Esophagus squamous epithelium (tissue), 5 donors: ENCODE measurements at regions not wholly inside any gene's neighbourhood (a gene's known extent, or its start where the extent isn't known, plus 50 kb on each side); places are given as distances from the start of the nearest gene placed in this dataset.
A peak's percentile ranks its signal among the peaks of the same experiment; 100 is the strongest.
"Not testable (repeated sequence)": the region's sequence is repeated elsewhere in the genome, so short reads cannot be mapped to it uniquely, and the experiment has no call there.

Experiments
- DNase-seq: peaks from one replicate; lab custom pipeline; 2025; lab: John Stamatoyannopoulos, UW
- H3K27ac ChIP-seq, 4 donors: fragments of 200-600 bp; sonication (generic); one replicate each; pipeline ENCODE4 v1.5.1; 2016 to 2019; ENCODE audit warnings: mild to moderate bottlenecking in 1 of 4
- H3K27me3 ChIP-seq, 4 donors: fragments of 200-600 bp; sonication (generic); 1 replicate in 3 of 4; 2 replicates in 1 of 4; pipeline versions ENCODE4 v1.5.1 to v1.6.0; 2017 to 2021; ENCODE audit warnings: antibody characterized with exemption in 1 of 4
- H3K36me3 ChIP-seq, 3 donors: fragments of 200-600 bp; sonication (generic); one replicate each; pipeline ENCODE4 v1.5.1; 2016 to 2019
- H3K4me1 ChIP-seq, 3 donors: fragments of 200-600 bp; sonication (generic); one replicate each; pipeline ENCODE4 v1.5.1; 2017 to 2019
- H3K4me3 ChIP-seq, 4 donors: fragments of 200-600 bp; sonication (generic); 1 replicate in 3 of 4; 2 replicates in 1 of 4; pipeline ENCODE4 v1.5.1; 2016 to 2019; ENCODE audit warnings: mild to moderate bottlenecking in 2 of 4, moderate library complexity in 1 of 4
- H3K9me3 ChIP-seq, 3 donors: fragments of 200-600 bp; sonication (generic); one replicate each; pipeline ENCODE4 v1.5.1; 2016 to 2019
- POLR2A ChIP-seq, 4 donors: fragments of 450-650 bp; IDR thresholded peaks; one replicate each; pipeline ENCODE4 v1.6.1; 2017; ENCODE audit warnings: antibody characterized with exemption in 4 of 4, mild to moderate bottlenecking in 4 of 4, moderate library complexity in 3 of 4
- WGBS, 2 donors: methylation state at CpG; one replicate each; pipeline ENCODE4 v1.1.5; 2018; 5-methylcytosine and 5-hydroxymethylcytosine counted together
- intact Hi-C: fragments of 100-400 bp; cut with DNase I; formaldehyde crosslinking; loops from one replicate; pipeline ENCODE4 v1.15.0; 2022
- TF ChIP-seq, protein P1 (sequence below), 6 experiments: fragments of 450-650 bp in 4 of 6; fragments of 200-600 bp in 2 of 6; sonication (generic) in 2 of 6; IDR thresholded peaks; one replicate each; pipeline ENCODE4 v1.5.1; 2016 to 2019; ENCODE audit warnings: antibody characterized with exemption in 6 of 6, mild to moderate bottlenecking in 4 of 6, moderate library complexity in 4 of 6
- donor health status: DM: yes; HTN: yes; CAD: no.

DNA sequence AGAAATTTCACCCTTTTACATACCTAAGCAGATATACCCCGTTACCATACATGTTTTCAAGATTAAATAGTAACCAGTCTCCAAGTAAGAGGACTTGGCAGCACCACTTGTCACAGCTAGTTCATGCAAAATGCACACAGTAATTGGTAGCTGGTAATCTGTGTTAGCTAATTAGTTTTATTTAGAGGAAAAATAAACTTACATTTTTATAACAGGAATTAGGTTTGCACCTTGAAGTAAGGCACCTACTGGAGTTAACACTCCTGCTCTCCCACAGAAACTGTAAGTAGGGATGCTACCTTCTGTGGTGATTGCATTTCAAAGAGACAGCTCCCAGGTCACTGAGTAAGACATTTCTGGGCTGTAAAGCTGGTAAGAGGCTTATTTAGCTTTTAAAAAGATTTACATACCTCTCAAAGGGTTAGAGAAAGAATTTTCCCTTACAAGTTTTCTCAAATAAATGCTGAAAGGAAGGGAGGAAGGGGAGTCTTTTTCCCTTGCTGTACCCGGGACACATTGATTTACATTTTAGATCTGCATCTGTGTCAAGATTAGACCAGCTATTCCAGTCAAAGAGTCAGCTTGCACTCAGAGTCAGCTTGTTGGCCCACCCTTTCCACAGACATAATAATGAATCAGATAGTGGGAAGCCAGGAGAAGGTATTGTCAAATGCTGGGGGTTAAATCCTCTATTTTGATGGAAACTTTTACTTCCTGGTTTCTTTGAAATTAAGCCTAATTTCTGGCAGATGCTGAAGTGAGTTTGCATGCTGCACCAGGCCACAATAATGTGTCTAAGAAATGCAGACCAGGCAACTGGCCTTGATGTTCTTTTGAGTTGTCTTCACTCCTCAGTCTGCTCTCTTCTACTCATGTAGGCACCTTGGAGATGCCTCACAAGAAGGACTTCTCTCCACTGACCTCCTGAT lies 77.6 kb upstream of the CHD2 start:
- H3K27me3 ChIP-seq, result no peaks in the 10 kb centered on the region
- no peak for DNase-seq
- 35 to 37% methylated on average over 2 of the region's 2 CpGs for WGBS, 2 donors
- TF ChIP-seq POLR2A (IDR thresholded peaks at IDR 0.05), result no peak
- TF ChIP-seq, protein P1, sequence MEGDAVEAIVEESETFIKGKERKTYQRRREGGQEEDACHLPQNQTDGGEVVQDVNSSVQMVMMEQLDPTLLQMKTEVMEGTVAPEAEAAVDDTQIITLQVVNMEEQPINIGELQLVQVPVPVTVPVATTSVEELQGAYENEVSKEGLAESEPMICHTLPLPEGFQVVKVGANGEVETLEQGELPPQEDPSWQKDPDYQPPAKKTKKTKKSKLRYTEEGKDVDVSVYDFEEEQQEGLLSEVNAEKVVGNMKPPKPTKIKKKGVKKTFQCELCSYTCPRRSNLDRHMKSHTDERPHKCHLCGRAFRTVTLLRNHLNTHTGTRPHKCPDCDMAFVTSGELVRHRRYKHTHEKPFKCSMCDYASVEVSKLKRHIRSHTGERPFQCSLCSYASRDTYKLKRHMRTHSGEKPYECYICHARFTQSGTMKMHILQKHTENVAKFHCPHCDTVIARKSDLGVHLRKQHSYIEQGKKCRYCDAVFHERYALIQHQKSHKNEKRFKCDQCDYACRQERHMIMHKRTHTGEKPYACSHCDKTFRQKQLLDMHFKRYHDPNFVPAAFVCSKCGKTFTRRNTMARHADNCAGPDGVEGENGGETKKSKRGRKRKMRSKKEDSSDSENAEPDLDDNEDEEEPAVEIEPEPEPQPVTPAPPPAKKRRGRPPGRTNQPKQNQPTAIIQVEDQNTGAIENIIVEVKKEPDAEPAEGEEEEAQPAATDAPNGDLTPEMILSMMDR (IDR thresholded peaks at IDR 0.05), result no peak
- H3K27ac ChIP-seq, result peak overlapping the region; percentile 61 to 94 (median 90)
- H3K4me1 ChIP-seq, result peaks cover 19 to 75% (median 41%) of the 10 kb centered on the region in 3 donors
- intact Hi-C loops, result no loop called here
- H3K4me3 ChIP-seq, result no peak overlapping the region
- no peaks in the 10 kb centered on the region for H3K36me3 ChIP-seq
- no peaks in the 10 kb centered on the region for H3K9me3 ChIP-seq

DNA sequence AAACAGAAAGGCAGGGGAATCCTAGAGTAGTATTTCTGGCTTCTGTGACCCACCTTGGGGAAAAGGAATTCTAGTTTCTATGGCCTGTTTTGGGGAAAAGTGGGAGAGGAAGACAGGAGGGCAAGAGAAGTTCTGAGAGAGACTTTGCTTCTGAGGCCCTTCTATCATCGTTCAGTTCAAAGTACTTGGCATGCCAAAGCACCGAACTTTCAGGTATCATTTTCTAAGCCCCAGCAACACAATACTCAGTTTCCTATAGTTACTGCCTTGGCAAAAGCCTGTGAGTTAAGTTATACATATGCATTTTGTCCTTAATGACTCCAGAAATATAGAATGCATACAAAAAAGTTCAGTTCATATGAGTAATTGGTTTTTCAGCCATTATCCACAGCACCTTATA lies 74.1 kb upstream of the CHD2 start:
- Histone ChIP-seq H3K27ac (peak overlapping the region; percentile 27 to 51 (median 42)), H3K9me3 (no peaks in the 10 kb centered on the region), H3K27me3 (no peaks in the 10 kb centered on the region), H3K4me1 (peaks cover 11 to 57% (median 31%) of the 10 kb centered on the region in 3 donors), H3K4me3 (no peak overlapping the region), H3K36me3 (no peaks in the 10 kb centered on the region)
- TF ChIP-seq POLR2A (IDR thresholded peaks at IDR 0.05), result no peak
- TF ChIP-seq, protein P1 (IDR thresholded peaks at IDR 0.05), result no peak
- DNase-seq, result no peak
- WGBS, 2 donors, result 56 to 61% methylated on average over 2 of the region's 2 CpGs
- intact Hi-C loops, result no loop called here

DNA sequence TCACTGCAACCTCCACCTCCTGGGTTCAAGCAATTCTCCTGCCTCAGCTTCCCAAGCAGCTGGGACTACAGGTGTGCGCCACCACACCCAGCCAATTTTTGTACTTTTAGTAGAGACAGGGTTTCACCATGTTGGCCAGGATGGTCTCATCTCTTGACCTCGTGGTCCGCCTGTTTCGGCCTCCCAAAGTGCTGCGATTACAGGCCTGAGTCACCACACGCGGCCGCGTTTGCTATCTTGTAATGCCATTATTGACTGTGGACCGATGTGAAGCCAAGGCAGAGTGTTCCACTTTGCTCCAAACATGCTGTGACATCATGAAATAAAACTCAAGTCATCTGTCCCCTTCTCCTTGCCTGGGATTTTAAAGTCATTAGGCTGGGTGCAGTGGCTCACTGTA lies 72.1 kb upstream of the CHD2 start:
- H3K36me3 ChIP-seq, intact Hi-C loops, H3K27me3 ChIP-seq, DNase-seq, H3K4me3 ChIP-seq, H3K9me3 ChIP-seq: not testable (repeated sequence)
- Histone ChIP-seq H3K27ac (peak overlapping the region in 1 of 4 donors; percentile 38), H3K4me1 (peaks cover 22 to 57% (median 25%) of the 10 kb centered on the region in 3 donors)
- 99% methylated on average over 9 to 10 of the region's 10 CpGs for WGBS, 2 donors

DNA sequence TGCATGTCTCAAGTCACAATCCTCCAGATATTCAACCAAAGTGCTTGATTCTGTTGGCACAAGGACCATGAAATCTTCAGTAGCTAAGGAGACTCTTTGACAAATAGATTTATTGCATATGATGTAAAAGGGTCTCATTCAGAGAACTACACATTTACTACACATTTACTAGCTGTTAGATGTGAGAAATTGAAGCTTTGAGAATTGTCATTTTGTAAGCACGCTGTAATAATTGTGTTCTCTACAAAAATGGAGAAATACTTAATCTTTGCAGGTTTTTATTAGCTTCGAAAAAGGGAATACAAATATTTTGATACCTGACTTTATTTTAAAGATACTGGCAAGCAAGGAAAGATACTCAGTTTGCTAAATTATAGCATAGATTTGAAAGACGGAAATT lies 70.2 kb upstream of the CHD2 start:
- Histone ChIP-seq H3K9me3 (no peaks in the 10 kb centered on the region), H3K27ac (peak overlapping the region in 3 of 4 donors; percentile 10 to 95 (median 94)), H3K4me3 (no peak overlapping the region), H3K4me1 (peaks cover 26 to 59% (median 29%) of the 10 kb centered on the region in 3 donors), H3K36me3 (no peaks in the 10 kb centered on the region), H3K27me3 (no peaks in the 10 kb centered on the region)
- no peak for DNase-seq
- WGBS, 2 donors, result 86 to 90% methylated on average over 3 of the region's 3 CpGs
- intact Hi-C loops, result no loop called here
- TF ChIP-seq POLR2A (IDR thresholded peaks at IDR 0.05), result no peak
- TF ChIP-seq, protein P1 (IDR thresholded peaks at IDR 0.05), result no peak

DNA sequence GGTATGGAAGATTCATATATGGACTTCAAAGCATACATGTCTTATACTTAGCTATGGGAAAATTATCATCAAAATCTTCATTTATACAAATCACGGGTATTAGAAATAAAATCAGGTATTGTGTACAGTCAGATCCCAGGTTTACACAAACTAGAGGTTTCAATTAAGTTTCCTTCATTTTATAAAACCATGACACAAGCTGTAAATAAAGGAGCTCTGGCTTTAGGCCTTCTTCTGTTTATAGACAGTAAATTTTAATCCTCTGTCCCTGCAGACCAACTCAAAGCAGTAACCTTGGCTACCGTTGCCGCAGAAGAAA lies 68.8 kb upstream of the CHD2 start:
- peaks cover 26 to 46% (median 29%) of the 10 kb centered on the region in 3 donors for H3K4me1 ChIP-seq
- WGBS, 2 donors, result 6 to 14% methylated on average over 3 of the region's 3 CpGs
- peak overlapping the region; percentile 86 to 95 (median 94) for H3K27ac ChIP-seq
- no peak for DNase-seq
- no peaks in the 10 kb centered on the region for H3K9me3 ChIP-seq
- TF ChIP-seq, protein P1 (IDR thresholded peaks at IDR 0.05), result no peak
- TF ChIP-seq POLR2A (IDR thresholded peaks at IDR 0.05), result no peak
- H3K36me3 ChIP-seq, result no peaks in the 10 kb centered on the region
- no peaks in the 10 kb centered on the region for H3K27me3 ChIP-seq
- intact Hi-C loops, result no loop called here
- H3K4me3 ChIP-seq, result peak overlapping the region in 3 of 4 donors; percentile 27 to 46 (median 32)
